Transverse colon (tissue), 4 donors: ENCODE measurements at regions not wholly inside any gene's neighbourhood (a gene's known extent, or its start where the extent isn't known, plus 50 kb on each side); places are given as distances from the start of the nearest gene placed in this dataset.
A peak's percentile ranks its signal among the peaks of the same experiment; 100 is the strongest.

Source experiments
- DNase-seq: peaks from one replicate; pipeline ENCODE4 v3.0.0-alpha.2; 2019
- H3K27ac ChIP-seq, 4 donors: fragments of 200-600 bp; sonication (generic); 2 replicates each; pipeline ENCODE4 v1.5.1; 2016 to 2018; ENCODE audit warnings: inconsistent platforms in 4 of 4
- H3K27me3 ChIP-seq: fragments of 200-600 bp; sonication (generic); 2 replicates; pipeline ENCODE4 v1.5.1; 2017; ENCODE audit warnings: inconsistent platforms
- H3K36me3 ChIP-seq, 4 donors: fragments of 200-600 bp; sonication (generic); 2 replicates each; pipeline ENCODE4 v1.5.1; 2017 to 2019; ENCODE audit warnings: inconsistent platforms in 4 of 4
- H3K4me1 ChIP-seq, 4 donors: fragments of 200-600 bp; sonication (generic); 2 replicates each; pipeline ENCODE4 v1.5.1; 2017 to 2020; ENCODE audit warnings: inconsistent platforms in 4 of 4
- H3K4me3 ChIP-seq, 4 donors: fragments of 200-600 bp; sonication (generic); 1 replicate in 1 of 4; 2 replicates in 3 of 4; pipeline versions ENCODE4 v1.5.1 to v1.6.1; 2017 to 2019; ENCODE audit warnings: inconsistent platforms in 4 of 4
- H3K9me3 ChIP-seq, 2 donors: fragments of 200-600 bp; sonication (generic); 2 replicates each; pipeline ENCODE4 v1.5.1; 2017 to 2019; ENCODE audit warnings: inconsistent platforms in 2 of 2
- CTCF ChIP-seq, 5 experiments: fragments of 200-600 bp in 3 of 5; fragments of 450-650 bp in 2 of 5; sonication (generic) in 3 of 5; IDR thresholded peaks; 1 replicate in 2 of 5; 2 replicates in 3 of 5; pipeline ENCODE4 v1.5.1; 2016 to 2017; ENCODE audit warnings: antibody characterized with exemption in 5 of 5, inconsistent platforms in 3 of 5, mild to moderate bottlenecking in 2 of 5, moderate library complexity in 1 of 5
- EP300 ChIP-seq: sonication (generic); formaldehyde crosslinking; IDR thresholded peaks from one replicate; pipeline ENCODE4 v1.6.1; 2017; ENCODE audit warnings: antibody characterized with exemption, low read depth
- POLR2A ChIP-seq: fragments of 450-650 bp; IDR thresholded peaks from one replicate; pipeline ENCODE4 v1.6.1; 2016; ENCODE audit warnings: antibody characterized with exemption, mild to moderate bottlenecking, moderate library complexity
- POLR2AphosphoS5 ChIP-seq, 3 donors: sonication (generic); formaldehyde crosslinking; IDR thresholded peaks; one replicate each; pipeline ENCODE4 v1.6.1; 2016; ENCODE audit warnings: antibody characterized with exemption in 3 of 3
- WGBS, 2 donors: methylation state at CpG; one replicate each; pipeline ENCODE4 v1.1.5; 2018; ENCODE audit warnings: low coverage in 1 of 2; 5-methylcytosine and 5-hydroxymethylcytosine counted together
- in situ Hi-C, 4 donors: fragments of 200-750 bp; cut with MboI; loops; one replicate each; pipeline versions ENCODE4 v1.15.0 to v1.15.1; 2017; ENCODE audit warnings: low sequenced_read_pairs in 3 of 4, low pct_ligation_motif_present in 1 of 4, low pct_unique_long_range_greater_than_20kb in 1 of 4
- intact Hi-C: fragments of 100-400 bp; cut with DNase I; formaldehyde crosslinking; loops from one replicate; pipeline ENCODE4 v1.15.1; 2023; ENCODE audit warnings: low total_unique reads

- Histone ChIP-seq H3K4me3 (no peak overlapping the region), H3K9me3 (no peaks in the 10 kb centered on the region), H3K27me3 (peaks cover 19% of the 10 kb centered on the region), H3K4me1 (peaks cover 0 to 10% (median 4%) of the 10 kb centered on the region in 4 donors), H3K36me3 (no peaks in the 10 kb centered on the region), H3K27ac (peak overlapping the region in 2 of 4 donors; percentile 29 to 32)
- intact Hi-C loops: loop anchor here (10.0 kb wide), 2 partner anchors 656 to 786 kb away; no protein-coding TSS in a partner anchor
- 42 to 69% methylated on average over 3 of the region's 3 CpGs for WGBS, 2 donors
- TF ChIP-seq POLR2A: no peak
- TF ChIP-seq POLR2AphosphoS5 (IDR thresholded peaks at IDR 0.05): peak in 1 of 3 donors; percentile 9
- in situ Hi-C loops: loop anchor here (10.0 to 25.0 kb wide), 7 partner anchors 246 to 896 kb away; partner anchors contain the start of gene FUT8 (in 1 of the 4)
- DNase-seq: no peak
Measured at GRCh38 chr14:65168840-65169239, 66.5 kb upstream of the MAX start.

- no peaks in the 10 kb centered on the region for H3K36me3 ChIP-seq
- H3K27me3 ChIP-seq: peaks cover 19% of the 10 kb centered on the region
- 55% methylated on average over 1 of the region's 1 CpG; no CpG with 5 or more reads in 1 of the 2 donors for WGBS, 2 donors
- no peak overlapping the region for H3K4me3 ChIP-seq
- in situ Hi-C loops: loop anchor here (10.0 to 25.0 kb wide), 7 partner anchors 245 to 895 kb away; partner anchors contain the start of gene FUT8 (in 1 of the 4)
- H3K4me1 ChIP-seq: peaks cover 0 to 10% (median 4%) of the 10 kb centered on the region in 4 donors
- TF ChIP-seq CTCF (IDR thresholded peaks at IDR 0.05) (no peak), POLR2AphosphoS5 (IDR thresholded peaks at IDR 0.05) (peak in 1 of 3 donors; percentile 1)
- no peak for DNase-seq
- peak overlapping the region in 2 of 4 donors; percentile 29 to 32 for H3K27ac ChIP-seq
- no peaks in the 10 kb centered on the region for H3K9me3 ChIP-seq
- intact Hi-C loops: loop anchor here (10.0 kb wide), 2 partner anchors 655 to 785 kb away; no protein-coding TSS in a partner anchor
Measured at GRCh38 chr14:65169351-65169750, 67.0 kb upstream of the MAX start.

- peaks cover 0 to 10% (median 4%) of the 10 kb centered on the region in 4 donors for H3K4me1 ChIP-seq
- no peak for DNase-seq
- 64 to 77% methylated on average over 5 to 7 of the region's 7 CpGs for WGBS, 2 donors
- TF ChIP-seq POLR2A: no peak
- no peak for TF ChIP-seq CTCF (IDR thresholded peaks at IDR 0.05)
- no peak for TF ChIP-seq EP300
- no peak overlapping the region for H3K27ac ChIP-seq
- no peaks in the 10 kb centered on the region for H3K36me3 ChIP-seq
- H3K27me3 ChIP-seq: peaks cover 19% of the 10 kb centered on the region
- H3K4me3 ChIP-seq: peak overlapping the region in 1 of 4 donors; percentile 15
- intact Hi-C loops (no loop called here), in situ Hi-C loops (loop anchor here in 3 of 4 donors (25.0 kb wide), 3 partner anchors 667 to 892 kb away; no protein-coding TSS in a partner anchor)
- no peaks in the 10 kb centered on the region for H3K9me3 ChIP-seq
Measured at GRCh38 chr14:65170318-65170717, 68.0 kb upstream of the MAX start.

- WGBS, 2 donors: 5 to 10% methylated on average over 13 to 17 of the region's 17 CpGs
- peaks cover 0 to 10% (median 4%) of the 10 kb centered on the region in 4 donors for H3K4me1 ChIP-seq
- H3K4me3 ChIP-seq: peak overlapping the region in 1 of 4 donors; percentile 15
- no peaks in the 10 kb centered on the region for H3K36me3 ChIP-seq
- peaks cover 19% of the 10 kb centered on the region for H3K27me3 ChIP-seq
- TF ChIP-seq CTCF (IDR thresholded peaks at IDR 0.05): no peak
- no peak for TF ChIP-seq POLR2AphosphoS5 (IDR thresholded peaks at IDR 0.05)
- no peak for TF ChIP-seq EP300
- TF ChIP-seq POLR2A: no peak
- in situ Hi-C loops (loop anchor here in 3 of 4 donors (25.0 kb wide), 3 partner anchors 666 to 891 kb away; no protein-coding TSS in a partner anchor), intact Hi-C loops (no loop called here)
- no peaks in the 10 kb centered on the region for H3K9me3 ChIP-seq
- H3K27ac ChIP-seq: no peak overlapping the region
- peak; percentile 17 for DNase-seq
Measured at GRCh38 chr14:65170768-65171507, 68.6 kb upstream of the MAX start.
